T-helper 17 cell (primary cell): ENCODE measurements at regions not wholly inside any gene's neighbourhood (a gene's known extent, or its start where the extent isn't known, plus 50 kb on each side); places are given as distances from the start of the nearest gene placed in this dataset.

Source experiments
- ATAC-seq: fragments of 150-1000 bp; cut with Tn5 transposase; 2 replicates; pipeline ENCODE4 v1.10.0; 2021; ENCODE audit warnings: mild to moderate bottlenecking, moderate library complexity
- DNase-seq, 3 donors: peaks; one replicate each; pipeline versions ENCODE4 v3.0.0 to v3.0.0-alpha.2; 2020 to 2021
- H3K9me3 ChIP-seq: one replicate; pipeline ENCODE4 v1.7.0; 2013; ENCODE audit warnings: low read length, mild to moderate bottlenecking; ENCODE audit not compliant: control insufficient read depth, poor library complexity, severe bottlenecking
- H3K27ac Mint-ChIP-seq: one replicate; pipeline ENCODE4 v1.8.0; 2022; ENCODE audit warnings: mild to moderate bottlenecking, moderate library complexity, mixed read lengths
- H3K27me3 Mint-ChIP-seq: one replicate; pipeline ENCODE4 v1.8.0; 2022; ENCODE audit warnings: mixed read lengths
- H3K36me3 Mint-ChIP-seq: one replicate; pipeline ENCODE4 v1.8.0; 2022; ENCODE audit warnings: low read depth, mixed read lengths
- H3K4me1 Mint-ChIP-seq: one replicate; pipeline ENCODE4 v1.8.0; 2022; ENCODE audit warnings: mild to moderate bottlenecking, mixed read lengths
- H3K4me3 Mint-ChIP-seq: one replicate; pipeline ENCODE4 v1.8.0; 2022; ENCODE audit warnings: mild to moderate bottlenecking, moderate library complexity, mixed read lengths

DNA sequence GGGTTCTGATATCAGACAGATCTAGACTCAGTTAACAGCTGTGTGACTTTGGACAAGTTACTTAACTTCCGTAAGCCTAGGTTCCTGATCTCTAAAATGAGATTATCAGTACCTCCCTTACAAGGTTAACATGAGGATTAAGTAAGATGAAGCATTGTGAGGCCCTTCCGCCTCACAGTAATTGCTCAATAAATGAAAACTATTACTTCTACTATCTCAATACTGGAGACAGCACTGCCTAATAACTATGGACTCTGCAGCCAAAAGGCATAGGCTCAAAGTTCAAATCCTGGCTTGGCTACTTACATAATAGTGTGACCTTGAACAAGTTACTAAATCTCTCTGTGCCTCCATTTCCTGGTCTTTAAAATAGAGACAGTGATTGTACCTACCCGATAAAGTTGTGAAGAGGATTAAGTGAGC, 82.0 kb upstream of the ATP11B start:
- H3K36me3 Mint-ChIP-seq = peaks cover 2% of the 10 kb centered on the region
- H3K4me1 Mint-ChIP-seq = peaks cover 9% of the 10 kb centered on the region
- H3K4me3 Mint-ChIP-seq = no peak overlapping the region
- no peaks in the 10 kb centered on the region for H3K9me3 ChIP-seq
- H3K27ac Mint-ChIP-seq = no peak overlapping the region
- ATAC-seq = no peak
- peaks cover 30% of the 10 kb centered on the region for H3K27me3 Mint-ChIP-seq
- DNase-seq = no peak

DNA sequence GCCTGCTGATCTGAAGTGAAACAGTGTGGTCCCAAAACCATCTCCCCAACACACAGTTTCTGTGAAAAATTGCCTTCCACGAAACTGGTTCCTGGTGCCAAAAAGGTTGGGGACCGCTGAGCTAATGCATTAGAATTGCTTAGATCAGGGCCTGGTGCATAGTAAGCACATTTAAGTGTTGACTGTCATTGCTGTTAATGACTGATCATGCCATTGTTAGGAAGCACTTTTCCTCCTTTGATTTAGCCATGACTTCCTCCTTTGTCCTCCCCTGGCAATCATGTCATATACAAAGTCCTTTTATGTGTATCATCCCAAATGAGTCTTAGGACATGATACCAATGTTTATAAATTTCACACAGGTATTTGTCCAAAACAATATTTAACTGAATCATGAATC, 81.5 kb upstream of the ATP11B start:
- DNase-seq (no peak), ATAC-seq (no peak)
- Mint-ChIP-seq H3K27ac (no peak overlapping the region), H3K36me3 (peaks cover 1% of the 10 kb centered on the region), H3K4me3 (no peak overlapping the region), H3K27me3 (peaks cover 26% of the 10 kb centered on the region), H3K4me1 (peaks cover 11% of the 10 kb centered on the region)
- H3K9me3 ChIP-seq = no peaks in the 10 kb centered on the region

DNA sequence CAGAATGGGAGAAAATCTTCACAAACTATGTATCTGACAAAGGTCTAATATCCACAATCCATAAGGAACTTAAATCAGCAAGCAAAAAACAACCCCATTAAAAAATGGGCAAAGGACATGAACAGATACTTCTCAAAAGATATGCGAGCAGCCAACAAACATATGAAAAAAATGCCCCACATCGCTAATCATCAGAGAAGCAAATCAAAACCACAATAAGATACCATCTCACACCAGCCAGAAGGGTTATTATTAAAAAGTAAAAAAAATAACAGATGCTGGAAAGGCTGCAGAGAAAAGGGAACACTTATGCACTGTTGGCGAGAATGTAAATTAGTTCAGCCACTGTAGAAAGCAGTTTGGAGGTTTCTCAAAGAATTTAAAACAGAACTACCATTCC, 80.2 kb upstream of the ATP11B start:
- H3K9me3 ChIP-seq = no peaks in the 10 kb centered on the region
- H3K27me3 Mint-ChIP-seq = peaks cover 21% of the 10 kb centered on the region
- no peaks in the 10 kb centered on the region for H3K36me3 Mint-ChIP-seq
- ATAC-seq (no peak), DNase-seq (no peak)
- H3K27ac Mint-ChIP-seq = no peak overlapping the region
- no peak overlapping the region for H3K4me3 Mint-ChIP-seq
- peaks cover 11% of the 10 kb centered on the region for H3K4me1 Mint-ChIP-seq

DNA sequence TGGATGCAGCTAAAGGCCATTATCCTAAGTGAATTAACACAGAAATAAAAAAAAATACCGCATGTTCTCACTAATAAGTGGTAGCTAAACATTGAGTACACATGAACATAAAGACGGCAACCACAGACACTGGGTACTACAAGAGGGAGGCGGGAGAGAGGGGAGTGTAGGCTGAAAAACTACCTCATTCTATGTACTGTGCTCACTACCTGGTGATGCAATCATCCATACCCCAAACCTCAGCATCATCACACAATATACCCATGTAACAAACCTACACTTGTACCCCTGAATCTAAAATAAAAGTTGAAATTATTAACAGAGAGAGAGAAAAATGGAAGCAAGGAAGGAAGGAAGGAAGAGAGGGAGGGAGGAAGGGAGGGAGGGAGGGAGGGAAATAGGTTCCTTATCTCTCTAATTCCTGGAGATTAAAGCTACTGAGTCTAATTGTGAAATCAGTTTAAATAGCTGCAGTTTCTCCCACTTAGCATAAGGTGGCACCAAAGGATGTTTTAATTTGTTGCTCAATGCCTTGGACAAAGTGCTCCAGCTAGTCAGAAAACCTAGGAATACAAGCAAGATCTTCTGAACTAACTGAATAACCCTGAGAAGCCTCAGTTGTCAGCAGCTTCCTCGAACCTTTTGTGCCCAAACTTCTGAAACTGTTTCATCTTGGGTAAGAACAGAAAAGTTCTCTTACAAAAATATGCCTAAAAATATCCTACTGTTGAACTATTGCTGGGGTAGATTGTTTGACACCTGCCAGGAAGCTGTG, 79.4 kb upstream of the ATP11B start:
- H3K27ac Mint-ChIP-seq = no peak overlapping the region
- peaks cover 11% of the 10 kb centered on the region for H3K4me1 Mint-ChIP-seq
- H3K9me3 ChIP-seq = no peaks in the 10 kb centered on the region
- no peak overlapping the region for H3K4me3 Mint-ChIP-seq
- ATAC-seq (peak; percentile 65), DNase-seq (no peak)
- H3K27me3 Mint-ChIP-seq = peaks cover 13% of the 10 kb centered on the region
- no peaks in the 10 kb centered on the region for H3K36me3 Mint-ChIP-seq

DNA sequence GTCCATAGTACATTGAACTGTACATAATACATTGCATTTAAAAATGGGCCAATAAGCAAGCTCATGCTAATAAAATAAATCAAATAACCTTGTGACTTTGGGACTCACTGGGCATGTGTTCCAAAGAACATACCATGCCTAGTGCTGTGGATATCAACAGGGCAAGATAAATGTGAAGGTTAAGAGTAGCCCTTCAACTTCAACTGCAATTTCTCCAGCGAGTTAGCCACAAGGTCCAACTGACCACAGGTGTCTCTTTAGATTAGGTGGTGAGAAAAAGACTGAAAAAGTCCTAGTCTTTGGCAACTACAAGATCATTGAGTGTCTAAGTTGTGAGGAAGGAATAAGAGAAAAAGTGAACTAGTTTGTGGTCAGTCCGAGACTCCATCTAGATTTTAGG, 78.3 kb upstream of the ATP11B start:
- ATAC-seq = no peak
- DNase-seq = no peak
- Mint-ChIP-seq H3K27ac (no peak overlapping the region), H3K4me3 (no peak overlapping the region), H3K4me1 (peaks cover 11% of the 10 kb centered on the region), H3K27me3 (peaks cover 5% of the 10 kb centered on the region), H3K36me3 (no peaks in the 10 kb centered on the region)
- H3K9me3 ChIP-seq = no peaks in the 10 kb centered on the region

DNA sequence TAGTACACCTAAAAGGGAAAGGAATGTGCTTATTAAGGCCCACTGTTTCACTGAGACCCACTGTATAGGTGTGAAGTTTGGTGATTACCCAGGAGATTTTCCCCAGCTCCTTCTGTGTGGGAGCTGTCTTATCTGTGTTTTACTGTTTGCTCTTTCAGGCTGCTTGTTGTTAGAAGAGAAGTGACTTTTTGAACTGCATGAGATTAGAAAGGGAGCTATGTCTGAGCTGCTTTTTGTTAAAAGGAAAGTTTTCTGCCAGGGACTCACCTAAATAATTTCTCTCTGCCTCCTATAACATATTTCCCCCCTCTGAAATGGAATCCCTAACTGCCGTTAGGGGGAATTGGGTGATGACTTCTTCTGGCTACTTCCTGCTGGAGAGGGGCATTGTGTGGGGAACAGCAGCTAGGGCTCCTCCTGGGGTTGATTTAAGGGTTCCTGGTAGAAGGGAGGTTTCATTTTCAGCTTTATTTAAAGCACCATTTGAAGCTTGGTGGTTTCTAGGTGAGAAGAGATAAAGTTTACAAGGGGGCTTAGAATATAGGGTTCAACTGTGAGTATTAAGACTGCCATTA, 77.1 kb upstream of the ATP11B start:
- DNase-seq (no peak), ATAC-seq (no peak)
- no peaks in the 10 kb centered on the region for H3K9me3 ChIP-seq
- Mint-ChIP-seq H3K4me1 (peaks cover 6% of the 10 kb centered on the region), H3K4me3 (no peak overlapping the region), H3K36me3 (no peaks in the 10 kb centered on the region), H3K27ac (peak overlapping the region; percentile 71), H3K27me3 (no peaks in the 10 kb centered on the region)

DNA sequence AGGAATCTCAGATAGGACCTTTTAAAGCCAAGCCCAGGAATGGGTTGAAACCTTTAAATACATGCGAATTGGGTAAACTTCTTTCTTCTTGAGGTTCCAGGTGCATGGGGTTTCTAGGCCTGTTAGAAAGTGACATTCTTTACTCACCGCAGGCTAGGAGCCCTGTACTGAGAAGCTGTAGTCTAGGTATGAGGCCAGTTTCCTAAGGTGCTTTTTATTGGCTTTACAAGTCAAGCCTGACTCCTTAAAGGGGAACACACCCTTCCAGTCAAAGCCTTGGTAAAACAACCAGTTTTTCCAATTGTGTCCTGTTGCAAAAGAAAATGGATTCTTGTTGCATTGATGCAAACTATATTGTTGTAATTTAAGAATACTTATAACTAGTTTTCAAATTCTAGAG, 76.1 kb upstream of the ATP11B start:
- ATAC-seq (no peak), DNase-seq (no peak)
- no peak overlapping the region for H3K27ac Mint-ChIP-seq
- H3K4me3 Mint-ChIP-seq = no peak overlapping the region
- no peaks in the 10 kb centered on the region for H3K36me3 Mint-ChIP-seq
- H3K9me3 ChIP-seq = no peaks in the 10 kb centered on the region
- H3K4me1 Mint-ChIP-seq = peaks cover 6% of the 10 kb centered on the region
- no peaks in the 10 kb centered on the region for H3K27me3 Mint-ChIP-seq

DNA sequence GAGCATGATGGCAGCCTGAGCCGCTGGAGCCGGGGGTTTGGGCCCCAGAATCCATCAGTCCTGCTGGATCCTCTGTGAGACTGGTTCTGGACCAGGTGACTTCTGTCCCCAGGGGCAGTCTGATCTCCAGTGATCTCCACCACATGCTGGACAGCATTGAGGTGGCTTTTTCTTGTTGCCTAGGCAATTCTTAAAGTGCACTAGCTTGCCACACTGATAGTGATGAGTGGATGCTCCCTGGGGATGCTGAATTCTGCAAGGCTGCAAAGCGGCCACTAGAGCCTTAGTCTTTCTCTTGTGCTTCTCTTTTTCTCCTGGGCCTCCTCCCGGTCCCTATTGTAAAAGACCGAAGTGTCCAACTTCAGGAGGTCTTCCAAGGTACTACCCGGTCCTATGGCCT, 70.4 kb upstream of the ATP11B start:
- no peaks in the 10 kb centered on the region for H3K36me3 Mint-ChIP-seq
- peaks cover 13% of the 10 kb centered on the region for H3K27me3 Mint-ChIP-seq
- ATAC-seq (no peak), DNase-seq (no peak)
- H3K4me3 Mint-ChIP-seq = no peak overlapping the region
- no peaks in the 10 kb centered on the region for H3K9me3 ChIP-seq
- H3K4me1 Mint-ChIP-seq = no peaks in the 10 kb centered on the region
- H3K27ac Mint-ChIP-seq = no peak overlapping the region

DNA sequence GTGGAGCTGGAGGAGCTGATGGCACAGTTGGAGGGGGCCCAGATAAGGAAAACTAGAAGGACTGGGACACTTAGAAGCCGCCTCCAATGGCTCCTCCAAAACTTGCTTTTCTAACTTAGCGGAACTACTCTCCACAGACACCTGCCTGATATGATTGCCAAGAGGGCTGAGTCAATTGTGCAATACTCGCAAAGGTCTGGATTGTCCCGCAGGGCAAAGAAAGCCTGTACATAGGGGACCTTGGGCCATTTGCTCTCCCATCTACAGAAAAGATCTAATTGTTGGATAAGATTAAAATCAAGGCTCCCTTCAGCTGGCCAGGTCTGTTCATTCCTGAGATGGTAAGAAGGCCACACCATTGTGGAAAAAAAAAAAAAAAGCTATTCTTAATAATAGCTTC, 69.7 kb upstream of the ATP11B start:
- no peak for DNase-seq
- no peak overlapping the region for H3K27ac Mint-ChIP-seq
- no peaks in the 10 kb centered on the region for H3K9me3 ChIP-seq
- H3K4me3 Mint-ChIP-seq = no peak overlapping the region
- no peaks in the 10 kb centered on the region for H3K4me1 Mint-ChIP-seq
- H3K36me3 Mint-ChIP-seq = no peaks in the 10 kb centered on the region
- ATAC-seq = no peak
- peaks cover 20% of the 10 kb centered on the region for H3K27me3 Mint-ChIP-seq

DNA sequence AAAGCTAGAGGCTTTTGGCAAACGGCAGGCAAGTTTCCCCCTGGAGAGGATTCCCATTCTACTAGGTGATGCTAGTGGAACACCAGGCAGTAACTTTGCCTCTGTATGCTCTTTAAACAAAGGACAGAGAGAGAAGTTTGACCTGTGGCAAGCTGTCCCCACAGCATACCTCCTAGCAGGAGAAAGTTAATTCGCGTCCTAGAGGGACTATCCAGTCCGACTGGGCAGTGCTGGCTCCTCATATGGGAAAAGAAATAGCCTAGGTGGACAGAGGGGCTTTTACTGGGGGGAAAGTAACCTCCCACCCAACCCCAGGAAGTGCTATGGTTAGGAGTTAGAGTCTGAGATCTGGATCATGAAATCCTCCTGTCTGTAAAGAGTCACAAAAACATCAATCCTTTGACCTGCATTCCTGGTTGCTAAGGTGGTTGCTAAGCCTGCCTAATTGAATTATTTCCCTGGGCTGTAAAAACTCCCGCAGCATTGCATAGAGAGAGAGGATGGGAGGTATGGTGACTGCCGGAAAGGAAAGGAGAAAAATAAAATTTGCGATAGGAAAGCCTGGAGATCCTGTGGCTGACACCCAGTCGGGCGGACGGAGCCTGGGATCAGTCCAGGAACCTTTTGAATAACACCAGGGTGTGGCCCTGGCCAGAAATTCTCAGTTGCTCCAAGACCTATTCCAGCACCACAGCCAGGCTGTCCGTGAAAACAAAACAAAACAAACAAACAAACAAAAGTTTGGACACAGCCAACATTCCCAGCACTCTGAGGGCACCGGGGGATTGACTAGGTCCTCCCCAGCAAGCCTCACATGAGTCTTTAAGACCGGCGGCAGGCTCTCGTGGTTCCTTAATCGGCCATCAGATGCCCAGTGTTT, 67.7 kb upstream of the ATP11B start:
- Mint-ChIP-seq H3K27ac (no peak overlapping the region), H3K27me3 (peaks cover 34% of the 10 kb centered on the region), H3K4me3 (no peak overlapping the region), H3K36me3 (no peaks in the 10 kb centered on the region), H3K4me1 (peaks cover 1% of the 10 kb centered on the region)
- H3K9me3 ChIP-seq = no peaks in the 10 kb centered on the region
- no peak for DNase-seq
- ATAC-seq = no peak

DNA sequence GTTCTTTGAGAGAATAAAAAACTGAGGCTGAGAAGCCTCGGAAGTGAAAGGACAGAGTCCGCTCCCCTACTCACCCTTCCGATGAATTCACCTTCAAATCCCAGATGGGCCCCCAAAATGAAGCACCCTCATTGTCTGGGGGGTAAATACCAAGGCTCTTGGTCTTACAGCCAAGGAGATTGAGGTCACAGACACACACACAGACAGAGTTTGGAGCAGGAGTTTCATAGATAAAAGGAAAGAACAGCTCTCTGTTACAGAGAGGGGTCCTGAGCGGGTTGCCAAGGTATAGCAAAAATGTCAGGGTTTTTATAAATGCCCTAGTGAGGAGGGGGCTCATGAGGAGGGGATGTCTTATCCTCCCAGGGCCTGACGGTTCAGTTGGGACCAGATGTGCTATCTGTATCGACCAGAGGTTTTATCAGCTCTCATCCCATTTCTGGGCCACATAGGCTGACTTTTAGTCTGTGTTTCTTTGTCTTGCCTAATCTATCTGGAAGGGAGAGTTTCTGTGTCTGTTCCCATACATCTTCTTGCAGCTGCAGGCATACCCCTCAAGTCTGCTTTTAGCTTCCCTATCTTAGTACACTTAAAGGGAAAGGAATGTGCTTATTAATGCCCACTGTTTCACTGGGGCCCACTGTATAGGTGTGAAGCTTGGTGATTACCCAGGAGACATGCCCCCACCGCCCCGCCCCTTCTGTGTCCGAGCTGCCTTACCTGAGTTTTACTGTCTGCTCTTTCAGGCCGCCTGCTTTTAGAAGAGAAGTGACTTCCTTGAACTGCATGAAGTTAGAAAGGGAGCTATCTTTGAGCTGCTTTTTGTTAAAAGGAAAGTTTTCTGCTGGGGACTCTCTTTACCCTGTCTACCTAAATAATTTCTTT, 66.8 kb upstream of the ATP11B start:
- DNase-seq (no peak), ATAC-seq (no peak)
- H3K9me3 ChIP-seq = no peaks in the 10 kb centered on the region
- H3K27me3 Mint-ChIP-seq = peaks cover 35% of the 10 kb centered on the region
- H3K4me1 Mint-ChIP-seq = peaks cover 3% of the 10 kb centered on the region
- H3K36me3 Mint-ChIP-seq = no peaks in the 10 kb centered on the region
- no peak overlapping the region for H3K27ac Mint-ChIP-seq
- no peak overlapping the region for H3K4me3 Mint-ChIP-seq

DNA sequence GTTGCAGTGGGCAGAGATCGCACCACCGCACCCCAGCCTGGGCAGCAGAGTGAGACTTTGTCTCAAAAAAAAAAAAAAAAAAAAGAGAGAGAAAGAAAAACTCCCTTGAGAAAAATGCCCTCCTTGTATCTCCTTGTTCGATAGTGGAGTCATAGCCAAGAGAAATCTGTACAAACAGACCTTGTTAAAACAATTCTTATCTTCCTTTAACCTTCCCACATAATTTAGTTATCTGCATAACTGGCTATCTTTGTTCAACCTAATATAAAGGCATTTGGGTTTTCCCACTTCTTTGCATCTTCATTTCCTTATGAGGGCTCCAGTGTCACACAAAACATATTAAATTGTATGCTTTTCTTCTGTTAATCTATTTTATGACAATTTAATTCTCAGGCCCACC, 65.1 kb upstream of the ATP11B start:
- DNase-seq (no peak), ATAC-seq (no peak)
- Mint-ChIP-seq H3K27me3 (peaks cover 42% of the 10 kb centered on the region), H3K36me3 (no peaks in the 10 kb centered on the region), H3K4me1 (peaks cover 3% of the 10 kb centered on the region), H3K27ac (no peak overlapping the region), H3K4me3 (no peak overlapping the region)
- H3K9me3 ChIP-seq = no peaks in the 10 kb centered on the region
